ENCODE measurements at regions not wholly inside any gene's neighbourhood (a gene's known extent, or its start where the extent isn't known, plus 50 kb on each side); places are given as distances from the start of the nearest gene placed in this dataset.

DNA sequence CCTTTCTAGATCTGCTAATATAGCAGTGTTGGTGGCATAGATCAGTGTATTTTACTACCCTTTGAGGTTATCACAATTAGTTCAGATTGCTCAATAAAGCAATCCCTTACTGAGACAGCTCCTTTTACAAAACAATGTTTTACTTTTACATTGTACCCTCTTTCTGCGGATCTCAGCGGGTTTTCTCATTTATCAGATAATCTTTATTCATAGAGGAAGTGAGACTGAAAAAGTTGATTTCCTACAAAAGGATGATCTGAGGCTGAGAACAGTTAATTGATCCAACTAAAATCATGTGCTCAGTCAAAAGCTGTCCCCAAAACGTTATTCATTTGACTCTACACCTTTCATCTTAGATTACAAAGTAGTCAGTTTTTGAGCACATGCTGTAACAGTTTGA is 2319.9 kb downstream of the LRRC4C start:
- TF ChIP-seq CTCF (IDR thresholded peaks at IDR 0.05) (no peak), EP300 (IDR thresholded peaks at IDR 0.05) (no peak), POLR2A (IDR thresholded peaks at IDR 0.05) (no peak)

All from ovary (tissue), 3 donors.